ENCODE measurements at regions not wholly inside any gene's neighbourhood (a gene's known extent, or its start where the extent isn't known, plus 50 kb on each side); places are given as distances from the start of the nearest gene placed in this dataset.

GRCh38 chr11:134913391-134913790 lies 501.3 kb upstream of the B3GAT1 start (continued):
- no peak for TF ChIP-seq ARID4B (CRISPR knock-in tag; IDR thresholded peaks at IDR 0.05; ENCODE audit: borderline replicate concordance)
- no peak for TF ChIP-seq GABPB1 (CRISPR knock-in tag; IDR thresholded peaks at IDR 0.05)
- no peak for TF ChIP-seq ZNF121 (CRISPR knock-in tag; IDR thresholded peaks at IDR 0.05)
- no peak for TF ChIP-seq HMGA2 (CRISPR knock-in tag; IDR thresholded peaks at IDR 0.05)
- TF ChIP-seq TP53 (CRISPR knock-in tag; IDR thresholded peaks at IDR 0.05), result no peak
- no peak for TF ChIP-seq ZNF671 (CRISPR knock-in tag; IDR thresholded peaks at IDR 0.05)
- TF ChIP-seq NR2C2 (CRISPR knock-in tag; IDR thresholded peaks at IDR 0.05), result no peak
- TF ChIP-seq CTCF (IDR thresholded peaks at IDR 0.05), result no peak
- TF ChIP-seq ZSCAN18 (CRISPR knock-in tag; IDR thresholded peaks at IDR 0.05), result no peak
- no peak for TF ChIP-seq GTF2I (CRISPR knock-in tag; conservative IDR thresholded peaks at IDR 0.05)
- TF ChIP-seq IRF2 (CRISPR knock-in tag; IDR thresholded peaks at IDR 0.05; ENCODE audit: borderline replicate concordance, low read depth), result no peak
- TF ChIP-seq CREM (CRISPR knock-in tag; IDR thresholded peaks at IDR 0.05), result no peak

GRCh38 chr11:134911514-134912180 lies 499.6 kb upstream of the B3GAT1 start:
- Mint-ChIP-seq H3K9me3 (peaks cover 7% of the 10 kb centered on the region), H3K27ac (no peak overlapping the region), H3K36me3 (0 out of 2 replicates have a peak, but pooled peaks cover 3% of the 10 kb centered on the region), H3K4me1 (no peaks in the 10 kb centered on the region), H3K4me3 (no peak overlapping the region), H3K27me3 (ENCODE audit: low read depth) (peaks cover 3% of the 10 kb centered on the region)
- CTCF ChIA-PET, result no interaction called here
- DNase-seq (ENCODE audit: low spot score), result no peak
- POLR2A ChIA-PET, result no interaction called here
- TF ChIP-seq ZNF416 (CRISPR knock-in tag; IDR thresholded peaks at IDR 0.05), result no peak
- no peak for TF ChIP-seq E2F1 (CRISPR knock-in tag; IDR thresholded peaks at IDR 0.05)
- TF ChIP-seq FOXP1 (CRISPR knock-in tag; IDR thresholded peaks at IDR 0.05; ENCODE audit: borderline replicate concordance), result no peak
- TF ChIP-seq MXD4 (CRISPR knock-in tag; IDR thresholded peaks at IDR 0.05; ENCODE audit: borderline replicate concordance), result no peak
- TF ChIP-seq PRRX2 (CRISPR knock-in tag; IDR thresholded peaks at IDR 0.05), result no peak
- no peak for TF ChIP-seq ZMAT4 (CRISPR knock-in tag; IDR thresholded peaks at IDR 0.05)
- no peak for TF ChIP-seq JUN (CRISPR knock-in tag; IDR thresholded peaks at IDR 0.05)
- no peak for ATAC-seq

Measured in WTC11 (cell line).